Ascending aorta (tissue), 2 donors: ENCODE measurements at regions not wholly inside any gene's neighbourhood (a gene's known extent, or its start where the extent isn't known, plus 50 kb on each side); places are given as distances from the start of the nearest gene placed in this dataset.

Experiments used
- DNase-seq, 2 donors: peaks; one replicate each; pipeline ENCODE4 v3.0.0-alpha.2; 2019; ENCODE audit warnings: low spot score in 2 of 2
- H3K27ac ChIP-seq, 2 donors: fragments of 200-600 bp; sonication (generic); one replicate each; pipeline ENCODE4 v1.5.1; 2016 to 2017; ENCODE audit warnings: mild to moderate bottlenecking in 1 of 2
- H3K27me3 ChIP-seq: fragments of 200-600 bp; sonication (generic); one replicate; pipeline ENCODE4 v1.5.1; 2017
- H3K36me3 ChIP-seq, 2 donors: fragments of 200-600 bp; sonication (generic); one replicate each; pipeline ENCODE4 v1.5.1; 2016
- H3K4me1 ChIP-seq, 2 donors: fragments of 200-600 bp; sonication (generic); one replicate each; pipeline ENCODE4 v1.5.1; 2016 to 2017; ENCODE audit warnings: mild to moderate bottlenecking in 1 of 2
- H3K4me3 ChIP-seq, 2 donors: fragments of 200-600 bp; sonication (generic); one replicate each; pipeline ENCODE4 v1.5.1; 2016 to 2017; ENCODE audit warnings: mild to moderate bottlenecking in 1 of 2
- H3K9me3 ChIP-seq, 2 donors: fragments of 200-600 bp; sonication (generic); one replicate each; pipeline ENCODE4 v1.5.1; 2016
- intact Hi-C: fragments of 100-400 bp; cut with DNase I; formaldehyde crosslinking; loops from one replicate; pipeline ENCODE4 v1.15.1; 2023
- TF ChIP-seq, protein P1 (sequence below), 3 experiments: fragments of 200-600 bp in 2 of 3; fragments of 450-650 bp in 1 of 3; sonication (generic) in 2 of 3; IDR thresholded peaks; one replicate each; pipeline ENCODE4 v1.5.1; 2016 to 2019; ENCODE audit warnings: antibody characterized with exemption in 3 of 3, mild to moderate bottlenecking in 1 of 3, moderate library complexity in 1 of 3

DNA sequence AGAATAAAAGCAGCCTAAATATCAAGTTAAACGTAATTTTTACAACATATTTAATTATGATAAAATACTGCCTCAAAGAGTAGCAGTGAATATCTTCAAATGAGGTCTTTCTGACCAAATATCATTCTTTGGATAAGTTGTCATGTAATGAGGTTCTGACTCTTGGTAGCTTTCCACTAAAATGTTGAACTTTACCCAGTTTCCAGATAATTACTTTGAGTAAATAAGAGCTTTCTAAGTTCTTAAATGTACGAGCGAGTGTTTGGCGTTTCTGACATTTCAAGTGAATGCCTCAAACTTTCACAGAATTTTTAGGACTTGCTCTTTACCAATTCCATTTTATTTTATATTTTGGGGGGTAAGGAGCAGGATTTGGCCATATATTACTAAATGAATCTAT is 1515.2 kb downstream of the FAM181B start:
- no peak for DNase-seq
- Histone ChIP-seq H3K4me3 (no peak overlapping the region), H3K27me3 (no peaks in the 10 kb centered on the region), H3K36me3 (no peaks in the 10 kb centered on the region), H3K4me1 (no peaks in the 10 kb centered on the region), H3K27ac (no peak overlapping the region), H3K9me3 (no peaks in the 10 kb centered on the region)
- TF ChIP-seq, protein P1, sequence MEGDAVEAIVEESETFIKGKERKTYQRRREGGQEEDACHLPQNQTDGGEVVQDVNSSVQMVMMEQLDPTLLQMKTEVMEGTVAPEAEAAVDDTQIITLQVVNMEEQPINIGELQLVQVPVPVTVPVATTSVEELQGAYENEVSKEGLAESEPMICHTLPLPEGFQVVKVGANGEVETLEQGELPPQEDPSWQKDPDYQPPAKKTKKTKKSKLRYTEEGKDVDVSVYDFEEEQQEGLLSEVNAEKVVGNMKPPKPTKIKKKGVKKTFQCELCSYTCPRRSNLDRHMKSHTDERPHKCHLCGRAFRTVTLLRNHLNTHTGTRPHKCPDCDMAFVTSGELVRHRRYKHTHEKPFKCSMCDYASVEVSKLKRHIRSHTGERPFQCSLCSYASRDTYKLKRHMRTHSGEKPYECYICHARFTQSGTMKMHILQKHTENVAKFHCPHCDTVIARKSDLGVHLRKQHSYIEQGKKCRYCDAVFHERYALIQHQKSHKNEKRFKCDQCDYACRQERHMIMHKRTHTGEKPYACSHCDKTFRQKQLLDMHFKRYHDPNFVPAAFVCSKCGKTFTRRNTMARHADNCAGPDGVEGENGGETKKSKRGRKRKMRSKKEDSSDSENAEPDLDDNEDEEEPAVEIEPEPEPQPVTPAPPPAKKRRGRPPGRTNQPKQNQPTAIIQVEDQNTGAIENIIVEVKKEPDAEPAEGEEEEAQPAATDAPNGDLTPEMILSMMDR (IDR thresholded peaks at IDR 0.05): no peak
- intact Hi-C loops: no loop called here

DNA sequence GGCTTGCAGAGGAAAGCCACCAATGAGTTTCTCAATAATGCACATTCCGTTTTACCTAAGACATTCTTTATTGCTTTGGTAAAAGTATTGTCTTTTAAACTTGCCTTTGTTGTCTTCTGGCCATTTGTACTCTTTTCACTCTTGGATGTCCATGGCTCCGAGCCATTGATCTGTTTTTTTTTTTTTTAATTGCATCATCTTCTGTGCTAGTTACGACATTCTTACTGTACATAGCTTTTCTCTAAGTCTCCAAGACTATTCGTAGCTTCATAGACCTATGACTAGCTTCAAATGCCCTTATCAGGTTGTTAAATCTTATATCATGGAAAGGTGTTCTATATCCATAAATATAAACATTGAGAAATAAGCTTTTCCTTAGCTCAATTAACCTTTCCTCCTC is 1522.6 kb downstream of the FAM181B start:
- H3K27me3 ChIP-seq: no peaks in the 10 kb centered on the region
- no peak overlapping the region for H3K27ac ChIP-seq
- no peaks in the 10 kb centered on the region for H3K4me1 ChIP-seq
- H3K9me3 ChIP-seq: no peaks in the 10 kb centered on the region
- DNase-seq: no peak
- no peak overlapping the region for H3K4me3 ChIP-seq
- intact Hi-C loops: no loop called here
- H3K36me3 ChIP-seq: no peaks in the 10 kb centered on the region
- TF ChIP-seq, protein P1 (IDR thresholded peaks at IDR 0.05): no peak

DNA sequence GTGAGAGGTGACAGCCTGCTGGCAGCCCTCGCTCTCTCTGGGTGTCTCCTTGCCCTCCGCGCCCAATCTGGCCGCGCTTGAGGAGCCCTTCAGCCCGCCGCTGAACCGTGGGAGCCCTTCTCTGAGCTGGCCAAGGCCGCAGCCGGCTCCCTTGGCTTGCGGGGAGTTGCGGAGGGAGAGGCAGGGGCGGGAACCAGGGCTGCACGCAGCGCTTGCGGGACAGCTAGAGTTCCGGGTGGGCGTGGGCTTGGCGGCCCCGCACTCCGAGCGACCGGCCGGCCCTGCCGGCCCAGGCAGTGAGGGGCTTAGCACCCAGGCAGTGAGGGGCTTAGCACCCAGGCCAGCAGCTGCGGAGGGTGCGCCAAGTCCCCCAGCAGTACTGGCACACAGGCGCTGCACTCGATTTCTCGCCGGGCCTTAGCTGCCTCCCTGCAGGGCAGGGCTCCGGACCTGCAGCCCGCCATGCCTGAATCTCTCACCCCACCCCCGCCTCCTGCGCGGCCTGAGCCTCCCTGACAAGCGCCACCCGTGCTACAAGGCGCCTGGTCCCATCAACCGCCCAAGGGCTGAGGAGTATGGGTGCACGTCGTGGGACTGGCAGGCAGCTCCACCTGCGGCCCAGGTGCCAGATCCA is 1526.1 kb downstream of the FAM181B start:
- H3K27me3 ChIP-seq: no peaks in the 10 kb centered on the region
- no peaks in the 10 kb centered on the region for H3K9me3 ChIP-seq
- H3K27ac ChIP-seq: no peak overlapping the region
- H3K36me3 ChIP-seq: no peaks in the 10 kb centered on the region
- TF ChIP-seq, protein P1 (IDR thresholded peaks at IDR 0.05): no peak
- intact Hi-C loops: no loop called here
- no peaks in the 10 kb centered on the region for H3K4me1 ChIP-seq
- no peak overlapping the region for H3K4me3 ChIP-seq
- no peak for DNase-seq

DNA sequence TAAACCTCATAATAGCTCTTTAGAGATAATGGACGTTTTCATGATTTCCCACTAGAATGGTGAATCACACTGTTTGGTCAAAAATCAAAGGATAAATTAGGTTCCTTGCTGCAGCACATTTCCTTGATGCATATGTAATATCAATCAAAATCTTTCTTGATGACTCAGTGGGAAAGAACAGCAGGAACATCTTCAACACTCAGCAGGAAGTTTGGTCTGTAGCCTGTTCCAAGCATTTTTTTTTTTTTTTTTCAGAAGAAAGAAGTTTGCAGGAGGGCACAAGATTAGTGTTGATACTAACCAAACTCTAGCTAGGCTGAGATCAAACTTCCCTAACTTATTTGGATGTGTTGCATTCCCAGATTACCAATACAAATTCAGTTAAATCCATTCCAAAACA is 1529.8 kb downstream of the FAM181B start:
- no peaks in the 10 kb centered on the region for H3K27me3 ChIP-seq
- TF ChIP-seq, protein P1 (IDR thresholded peaks at IDR 0.05): no peak
- no peaks in the 10 kb centered on the region for H3K9me3 ChIP-seq
- intact Hi-C loops: no loop called here
- H3K36me3 ChIP-seq: no peaks in the 10 kb centered on the region
- no peak for DNase-seq
- no peak overlapping the region for H3K27ac ChIP-seq
- no peak overlapping the region for H3K4me3 ChIP-seq
- H3K4me1 ChIP-seq: no peaks in the 10 kb centered on the region

DNA sequence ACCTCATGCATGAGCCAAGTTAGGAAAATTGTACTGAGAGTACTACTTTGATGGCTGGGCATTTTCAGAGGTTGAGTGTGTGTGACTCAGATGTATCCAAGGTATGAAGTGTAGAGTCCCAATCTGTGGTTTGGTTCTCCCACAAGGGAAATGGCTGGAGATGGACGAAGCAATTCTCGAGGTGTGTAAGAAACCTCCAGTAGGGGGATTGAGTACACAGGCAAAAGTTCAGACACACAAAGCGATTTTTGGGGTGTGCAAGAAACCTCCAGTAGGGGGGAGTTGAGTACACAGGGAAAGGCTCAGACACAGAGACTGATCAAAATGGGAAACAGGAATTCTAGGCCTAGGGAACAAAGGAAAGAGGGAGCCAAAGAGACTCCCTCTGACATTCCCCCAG is 1536.3 kb downstream of the FAM181B start:
- Histone ChIP-seq H3K36me3 (no peaks in the 10 kb centered on the region), H3K27ac (no peak overlapping the region), H3K9me3 (no peaks in the 10 kb centered on the region), H3K4me3 (no peak overlapping the region), H3K27me3 (no peaks in the 10 kb centered on the region), H3K4me1 (no peaks in the 10 kb centered on the region)
- no peak for DNase-seq
- intact Hi-C loops: no loop called here
- TF ChIP-seq, protein P1 (IDR thresholded peaks at IDR 0.05): no peak

DNA sequence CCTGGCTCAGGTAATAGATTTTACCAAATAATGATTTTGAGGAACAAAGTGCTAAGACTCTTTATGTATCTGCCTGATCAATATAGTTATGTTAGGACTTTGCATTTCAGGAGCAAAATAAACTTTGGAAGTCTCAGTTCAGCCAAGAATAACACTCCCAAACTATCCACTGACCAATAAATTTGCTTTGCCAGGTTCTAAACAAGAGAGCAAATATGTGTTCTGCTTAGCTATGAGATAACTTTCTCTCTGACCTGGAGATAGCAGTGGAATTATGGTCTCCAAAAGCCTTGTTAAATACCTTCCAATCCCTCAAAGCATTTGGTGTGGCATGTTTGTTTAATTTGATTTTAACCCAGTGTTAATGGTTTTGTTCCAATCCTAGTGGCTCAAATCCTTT is 1541.1 kb downstream of the FAM181B start:
- DNase-seq: no peak
- intact Hi-C loops: no loop called here
- Histone ChIP-seq H3K27ac (no peak overlapping the region), H3K4me3 (no peak overlapping the region), H3K4me1 (no peaks in the 10 kb centered on the region), H3K27me3 (no peaks in the 10 kb centered on the region), H3K9me3 (no peaks in the 10 kb centered on the region), H3K36me3 (no peaks in the 10 kb centered on the region)
- TF ChIP-seq, protein P1 (IDR thresholded peaks at IDR 0.05): no peak
